Tibial nerve (tissue), 4 donors: ENCODE measurements at regions not wholly inside any gene's neighbourhood (a gene's known extent, or its start where the extent isn't known, plus 50 kb on each side); places are given as distances from the start of the nearest gene placed in this dataset.

Source experiments
- DNase-seq, 2 donors: peaks; one replicate each; pipeline ENCODE4 v3.0.0-alpha.2; 2019; ENCODE audit warnings: low spot score in 2 of 2
- H3K27ac ChIP-seq, 4 donors: fragments of 200-600 bp; sonication (generic) in 3 of 4; one replicate each; pipeline ENCODE4 v1.5.1; 2017 to 2019; ENCODE audit warnings: mild to moderate bottlenecking in 1 of 4
- H3K27me3 ChIP-seq, 2 donors: fragments of 200-600 bp; sonication (generic) in 1 of 2; one replicate each; pipeline versions ENCODE4 v1.5.1 to v1.6.0; 2017 to 2019
- H3K36me3 ChIP-seq, 3 donors: fragments of 200-600 bp; sonication (generic); one replicate each; pipeline ENCODE4 v1.5.1; 2018 to 2019
- H3K4me1 ChIP-seq, 4 donors: fragments of 200-600 bp; sonication (generic) in 3 of 4; one replicate each; pipeline ENCODE4 v1.5.1; 2017 to 2019
- H3K4me3 ChIP-seq, 4 donors: fragments of 200-600 bp; sonication (generic) in 3 of 4; one replicate each; pipeline ENCODE4 v1.5.1; 2017 to 2019; ENCODE audit warnings: mild to moderate bottlenecking in 1 of 4, moderate library complexity in 1 of 4
- H3K9me3 ChIP-seq, 4 donors: fragments of 200-600 bp; sonication (generic) in 3 of 4; one replicate each; pipeline ENCODE4 v1.5.1; 2017 to 2019
- CTCF ChIP-seq, 5 experiments: fragments of 200-600 bp in 3 of 5; fragments of 450-650 bp in 2 of 5; sonication (generic) in 3 of 5; IDR thresholded peaks; one replicate each; pipeline ENCODE4 v1.5.1; 2016 to 2019; ENCODE audit warnings: antibody characterized with exemption in 5 of 5, mild to moderate bottlenecking in 3 of 5, moderate library complexity in 2 of 5
- EP300 ChIP-seq, 2 donors: sonication (generic); formaldehyde crosslinking; IDR thresholded peaks; one replicate each; pipeline ENCODE4 v1.6.1; 2017; ENCODE audit warnings: antibody characterized with exemption in 2 of 2, mild to moderate bottlenecking in 1 of 2
- POLR2A ChIP-seq, 2 donors: fragments of 450-650 bp; IDR thresholded peaks; one replicate each; pipeline ENCODE4 v1.6.1; 2017; ENCODE audit warnings: antibody characterized with exemption in 2 of 2, mild to moderate bottlenecking in 2 of 2, moderate library complexity in 2 of 2
- WGBS, 2 donors: methylation state at CpG; one replicate each; pipeline ENCODE4 v1.1.5; 2018; 5-methylcytosine and 5-hydroxymethylcytosine counted together

- H3K4me1 ChIP-seq = no peaks in the 10 kb centered on the region
- H3K36me3 ChIP-seq = no peaks in the 10 kb centered on the region
- H3K4me3 ChIP-seq = no peak overlapping the region
- TF ChIP-seq POLR2A (IDR thresholded peaks at IDR 0.05) = no peak
- TF ChIP-seq CTCF (IDR thresholded peaks at IDR 0.05) = no peak
- no peak for TF ChIP-seq EP300 (IDR thresholded peaks at IDR 0.05)
- WGBS, 2 donors = 81 to 83% methylated on average over 2 of the region's 2 CpGs
- no peak overlapping the region for H3K27ac ChIP-seq
- no peak for DNase-seq
- no peaks in the 10 kb centered on the region for H3K9me3 ChIP-seq
- H3K27me3 ChIP-seq = no peaks in the 10 kb centered on the region
These were observed 1748.4 kb downstream of the MRPL39 start for GRCh38 chr21:23858878-23859277.

GRCh38 chr21:23853796-23854379 lies 1753.4 kb downstream of the MRPL39 start:
- 14 to 20% methylated on average over 1 of the region's 1 CpG for WGBS, 2 donors

GRCh38 chr21:23837564-23837963 lies 1769.7 kb downstream of the MRPL39 start:
- Histone ChIP-seq H3K4me1 (no peaks in the 10 kb centered on the region), H3K9me3 (peaks cover 0 to 12% (median 0%) of the 10 kb centered on the region in 4 donors), H3K4me3 (no peak overlapping the region), H3K36me3 (no peaks in the 10 kb centered on the region), H3K27me3 (no peaks in the 10 kb centered on the region), H3K27ac (no peak overlapping the region)
- TF ChIP-seq EP300 (IDR thresholded peaks at IDR 0.05) (no peak), POLR2A (IDR thresholded peaks at IDR 0.05) (no peak), CTCF (IDR thresholded peaks at IDR 0.05) (no peak)
- 70 to 76% methylated on average over 3 of the region's 3 CpGs for WGBS, 2 donors
- no peak for DNase-seq

More at GRCh38 chr21:23853796-23854379, 1753.4 kb downstream of the MRPL39 start:
- Histone ChIP-seq H3K36me3 (no peaks in the 10 kb centered on the region), H3K27ac (no peak overlapping the region), H3K9me3 (no peaks in the 10 kb centered on the region), H3K27me3 (no peaks in the 10 kb centered on the region), H3K4me1 (no peaks in the 10 kb centered on the region), H3K4me3 (no peak overlapping the region)
- TF ChIP-seq CTCF (IDR thresholded peaks at IDR 0.05) (peak in 4 of 5 experiments; percentile 18 to 50 (median 38)), EP300 (IDR thresholded peaks at IDR 0.05) (no peak), POLR2A (IDR thresholded peaks at IDR 0.05) (no peak)
- peak in 1 of 2 donors; percentile 29 for DNase-seq

GRCh38 chr21:23822760-23823159 lies 1784.5 kb downstream of the MRPL39 start:
- H3K4me3 ChIP-seq = no peak overlapping the region
- H3K27me3 ChIP-seq = no peaks in the 10 kb centered on the region
- H3K27ac ChIP-seq = no peak overlapping the region
- no peaks in the 10 kb centered on the region for H3K4me1 ChIP-seq
- H3K36me3 ChIP-seq = no peaks in the 10 kb centered on the region
- TF ChIP-seq POLR2A (IDR thresholded peaks at IDR 0.05) (no peak), EP300 (IDR thresholded peaks at IDR 0.05) (no peak), CTCF (IDR thresholded peaks at IDR 0.05) (no peak)
- WGBS, 2 donors = 72 to 73% methylated on average over 3 of the region's 3 CpGs
- H3K9me3 ChIP-seq = no peaks in the 10 kb centered on the region
- DNase-seq = no peak

- TF ChIP-seq POLR2A (IDR thresholded peaks at IDR 0.05) = no peak
- no peak for TF ChIP-seq EP300 (IDR thresholded peaks at IDR 0.05)
- TF ChIP-seq CTCF (IDR thresholded peaks at IDR 0.05) = no peak
- no peaks in the 10 kb centered on the region for H3K4me1 ChIP-seq
- H3K27me3 ChIP-seq = no peaks in the 10 kb centered on the region
- H3K27ac ChIP-seq = no peak overlapping the region
- no peaks in the 10 kb centered on the region for H3K36me3 ChIP-seq
- H3K9me3 ChIP-seq = no peaks in the 10 kb centered on the region
- WGBS, 2 donors = 53 to 64% methylated on average over 1 of the region's 1 CpG
- no peak overlapping the region for H3K4me3 ChIP-seq
- DNase-seq = no peak
These were observed 1789.9 kb downstream of the MRPL39 start for GRCh38 chr21:23817337-23817736.
